GM18499 (cell line): ENCODE measurements at regions not wholly inside any gene's neighbourhood (a gene's known extent, or its start where the extent isn't known, plus 50 kb on each side); places are given as distances from the start of the nearest gene placed in this dataset.

Experiments used
- ATAC-seq: cut with Tn5 transposase; IDR thresholded peaks from one replicate; pipeline ENCODE4 v1.9.1; 2021; ENCODE audit warnings: moderate number of reproducible peaks; ENCODE audit not compliant: insufficient read depth, unreplicated experiment

DNA sequence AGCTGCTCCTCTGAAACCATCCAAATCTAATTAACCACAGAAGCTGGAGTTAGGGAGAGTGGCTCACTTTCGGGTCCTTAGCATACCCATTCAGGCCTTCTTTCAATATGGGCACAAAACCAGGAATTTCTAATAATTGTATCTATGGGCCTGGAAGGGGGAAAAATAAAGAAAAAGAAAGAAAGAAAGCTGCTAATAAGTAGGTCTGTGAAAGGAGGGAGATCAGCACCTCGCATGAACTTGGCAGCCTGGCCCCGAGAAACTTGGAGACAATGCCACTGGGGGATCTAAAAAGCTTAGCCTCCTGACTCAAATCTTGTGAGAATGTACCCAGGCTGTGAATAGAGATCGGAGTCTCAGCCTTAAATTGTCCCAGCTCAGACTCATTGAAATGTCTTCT, 252.1 kb upstream of the SLC14A2 start:
- no peak for ATAC-seq

DNA sequence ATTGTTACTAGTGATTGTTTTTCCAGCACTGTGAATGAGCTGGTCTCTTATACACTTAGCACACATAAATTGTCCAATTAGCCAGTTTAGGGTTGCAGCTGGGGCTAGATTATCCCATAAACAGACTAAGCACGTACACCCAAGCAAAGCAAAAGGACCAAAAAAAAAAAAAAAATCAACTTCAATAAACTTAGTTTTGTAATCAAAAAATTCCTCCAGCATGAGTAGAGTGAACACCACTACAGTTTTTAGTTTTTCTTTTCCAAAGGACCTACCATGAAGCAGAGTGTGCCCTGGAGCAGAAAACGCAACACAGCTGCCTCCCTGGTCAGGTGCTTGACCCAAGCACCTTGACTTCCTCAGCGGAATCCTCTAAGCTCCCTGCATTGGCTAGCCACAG, 249.4 kb upstream of the SLC14A2 start:
- ATAC-seq: no peak

- ATAC-seq: no peak
These were observed 244.8 kb upstream of the SLC14A2 start for GRCh38 chr18:45370255-45371010.

DNA sequence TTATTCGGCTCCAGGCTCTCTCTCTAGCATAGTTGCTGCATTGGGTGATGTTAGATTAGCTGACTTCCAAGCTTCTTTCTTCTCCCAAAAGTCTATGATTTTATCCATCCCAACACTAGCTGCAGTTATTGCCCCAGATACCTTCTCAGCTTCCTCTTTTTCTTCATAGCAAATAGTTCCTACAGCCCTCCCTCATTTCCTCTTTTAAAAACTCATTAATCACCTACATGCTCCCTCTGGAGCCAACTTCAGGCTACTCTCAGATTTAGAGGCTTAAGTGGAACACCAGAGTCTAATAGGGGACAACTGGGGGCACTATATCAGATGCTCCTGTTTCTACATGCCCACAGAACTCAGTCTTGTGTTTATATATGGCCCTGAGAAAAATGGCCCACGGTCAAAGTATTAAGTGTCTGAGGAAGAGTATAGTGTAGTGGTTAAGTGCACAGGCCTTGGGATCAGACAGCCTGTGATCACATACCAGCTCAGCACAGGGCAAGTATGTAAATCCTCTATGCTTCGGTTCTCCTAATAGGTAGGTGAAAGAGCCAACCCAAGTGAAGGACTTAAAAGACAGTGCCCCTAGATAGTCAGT, 241.9 kb upstream of the SLC14A2 start:
- no peak for ATAC-seq

GRCh38 chr18:45374236-45374635, 241.0 kb upstream of the SLC14A2 start:
- ATAC-seq: no peak

GRCh38 chr18:45374878-45375630, 240.2 kb upstream of the SLC14A2 start:
- no peak for ATAC-seq

GRCh38 chr18:45376193-45376592, 239.1 kb upstream of the SLC14A2 start:
- no peak for ATAC-seq

DNA sequence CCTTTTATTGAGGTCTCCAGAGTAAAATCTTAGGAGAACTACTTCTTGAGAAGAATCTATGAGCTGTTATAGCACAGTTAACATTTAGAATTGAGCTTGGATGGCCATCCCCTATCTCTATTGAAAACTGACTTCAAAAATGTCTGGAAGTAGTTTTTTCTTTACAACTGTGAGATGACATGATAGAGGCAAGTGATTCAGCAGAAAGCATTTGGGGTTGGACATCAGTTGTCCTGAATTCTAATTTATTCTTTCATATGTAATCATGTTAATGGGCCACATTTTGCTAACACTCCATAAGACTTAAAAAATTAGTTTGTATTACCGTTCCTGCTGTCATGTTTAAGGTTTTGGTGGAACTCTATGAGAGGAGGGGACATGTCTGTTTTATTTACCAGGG, 237.0 kb upstream of the SLC14A2 start:
- ATAC-seq: no peak

GRCh38 chr18:45378933-45379332, 236.3 kb upstream of the SLC14A2 start:
- no peak for ATAC-seq

GRCh38 chr18:45379903-45380302, 235.4 kb upstream of the SLC14A2 start:
- peak; percentile 64 for ATAC-seq

- ATAC-seq: no peak
These were observed 234.0 kb upstream of the SLC14A2 start for GRCh38 chr18:45381282-45381681.

DNA sequence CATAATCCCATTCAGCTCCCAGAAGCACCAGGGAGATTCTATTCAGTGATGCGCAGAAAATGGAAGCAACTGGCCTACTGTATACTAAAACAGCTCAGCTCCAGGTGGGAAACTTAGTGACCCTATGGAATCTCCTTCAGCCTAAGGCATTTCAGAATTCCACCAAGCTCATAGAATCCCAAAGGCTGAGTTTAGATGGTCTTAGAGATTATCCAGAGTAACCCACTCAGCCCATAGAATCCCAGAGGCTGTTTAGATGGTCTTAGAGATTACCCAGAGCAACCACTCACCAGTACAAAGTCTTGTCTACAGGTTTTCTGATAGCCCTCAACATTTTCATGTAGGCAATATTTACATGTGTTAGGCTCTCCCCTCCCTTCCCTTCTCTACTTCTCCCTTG, 232.0 kb upstream of the SLC14A2 start:
- no peak for ATAC-seq

GRCh38 chr18:45384137-45384961, 230.9 kb upstream of the SLC14A2 start:
- ATAC-seq: no peak

- no peak for ATAC-seq
These were observed 230.3 kb upstream of the SLC14A2 start for GRCh38 chr18:45384962-45385315.

GRCh38 chr18:45386041-45386655, 229.1 kb upstream of the SLC14A2 start:
- no peak for ATAC-seq

- ATAC-seq: no peak
These were observed 228.0 kb upstream of the SLC14A2 start for GRCh38 chr18:45387229-45387628.

- no peak for ATAC-seq
These were observed 216.8 kb upstream of the SLC14A2 start for GRCh38 chr18:45398448-45398847.

- no peak for ATAC-seq
These were observed 216.1 kb upstream of the SLC14A2 start for GRCh38 chr18:45399146-45399545.

DNA sequence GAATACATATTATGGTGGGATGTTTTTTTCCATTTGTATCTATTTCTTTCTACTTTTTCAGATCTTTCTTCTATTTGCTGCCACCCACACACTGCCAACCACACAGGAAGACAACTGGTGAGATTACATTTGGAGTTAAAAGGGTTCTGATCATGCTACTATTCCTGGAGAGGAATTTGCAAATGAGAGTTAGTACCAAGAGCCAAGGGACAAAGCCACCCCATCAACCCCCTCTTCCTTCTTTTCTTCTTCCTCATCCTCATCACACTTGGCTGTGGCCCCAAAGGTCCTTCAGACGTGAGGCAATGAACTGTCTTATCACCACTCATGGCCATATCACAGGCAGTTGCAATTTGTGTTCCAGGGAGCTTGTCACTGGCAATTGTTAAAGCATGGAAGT, 215.6 kb upstream of the SLC14A2 start:
- no peak for ATAC-seq

GRCh38 chr18:45402485-45403056, 212.7 kb upstream of the SLC14A2 start:
- no peak for ATAC-seq
